RWPE2 (cell line): ENCODE measurements at regions not wholly inside any gene's neighbourhood (a gene's known extent, or its start where the extent isn't known, plus 50 kb on each side); places are given as distances from the start of the nearest gene placed in this dataset.

Experiments used
- ATAC-seq: fragments of 200-7000 bp; cut with Tn5 transposase; 3 replicates; pipeline ENCODE4 v1.9.1; 2021; ENCODE audit warnings: low read depth
- DNase-seq: peaks from one replicate; pipeline ENCODE4 v3.0.0-alpha.2; 2020; ENCODE audit warnings: low spot score
- H3K27ac ChIP-seq: fragments of 450-650 bp; 2 replicates; pipeline ENCODE4 v1.5.1; 2017; ENCODE audit warnings: mild to moderate bottlenecking; ENCODE audit not compliant: poor library complexity, severe bottlenecking
- H3K27me3 ChIP-seq: fragments of 250-450 bp; sonication (Bioruptor Pico); 2 replicates; pipeline ENCODE4 v1.5.1; 2021; ENCODE audit warnings: mild to moderate bottlenecking, moderate library complexity; ENCODE audit not compliant: insufficient read depth, poor library complexity, severe bottlenecking
- H3K36me3 ChIP-seq: fragments of 250-450 bp; sonication (Bioruptor Pico); 2 replicates; pipeline ENCODE4 v1.5.1; 2020; ENCODE audit warnings: low read depth, mild to moderate bottlenecking, moderate library complexity
- H3K4me1 ChIP-seq: fragments of 250-450 bp; sonication (Bioruptor Pico); 2 replicates; pipeline ENCODE4 v1.5.1; 2021; ENCODE audit warnings: mild to moderate bottlenecking, moderate library complexity; ENCODE audit not compliant: insufficient read depth, poor library complexity, severe bottlenecking
- H3K4me3 ChIP-seq: fragments of 250-450 bp; sonication (Bioruptor Pico); 2 replicates; pipeline ENCODE4 v1.5.1; 2021; ENCODE audit warnings: mild to moderate bottlenecking, moderate library complexity; ENCODE audit not compliant: severe bottlenecking
- H3K9me3 ChIP-seq: fragments of 250-450 bp; sonication (Bioruptor Pico); 2 replicates; pipeline ENCODE4 v1.5.1; 2021; ENCODE audit warnings: mild to moderate bottlenecking, moderate library complexity; ENCODE audit not compliant: severe bottlenecking
- TF ChIP-seq, protein P1 (sequence below): fragments of 450-650 bp; IDR thresholded peaks from one replicate; pipeline ENCODE4 v1.5.1; 2017; ENCODE audit warnings: mild to moderate bottlenecking, moderate library complexity; ENCODE audit not compliant: poor library complexity, severe bottlenecking

- Histone ChIP-seq H3K4me1 (no peaks in the 10 kb centered on the region), H3K36me3 (no peaks in the 10 kb centered on the region), H3K4me3 (no peak overlapping the region), H3K27ac (no peak overlapping the region), H3K27me3 (no peaks in the 10 kb centered on the region), H3K9me3 (no peaks in the 10 kb centered on the region)
- DNase-seq = no peak
- ATAC-seq = no peak
- TF ChIP-seq, protein P1, sequence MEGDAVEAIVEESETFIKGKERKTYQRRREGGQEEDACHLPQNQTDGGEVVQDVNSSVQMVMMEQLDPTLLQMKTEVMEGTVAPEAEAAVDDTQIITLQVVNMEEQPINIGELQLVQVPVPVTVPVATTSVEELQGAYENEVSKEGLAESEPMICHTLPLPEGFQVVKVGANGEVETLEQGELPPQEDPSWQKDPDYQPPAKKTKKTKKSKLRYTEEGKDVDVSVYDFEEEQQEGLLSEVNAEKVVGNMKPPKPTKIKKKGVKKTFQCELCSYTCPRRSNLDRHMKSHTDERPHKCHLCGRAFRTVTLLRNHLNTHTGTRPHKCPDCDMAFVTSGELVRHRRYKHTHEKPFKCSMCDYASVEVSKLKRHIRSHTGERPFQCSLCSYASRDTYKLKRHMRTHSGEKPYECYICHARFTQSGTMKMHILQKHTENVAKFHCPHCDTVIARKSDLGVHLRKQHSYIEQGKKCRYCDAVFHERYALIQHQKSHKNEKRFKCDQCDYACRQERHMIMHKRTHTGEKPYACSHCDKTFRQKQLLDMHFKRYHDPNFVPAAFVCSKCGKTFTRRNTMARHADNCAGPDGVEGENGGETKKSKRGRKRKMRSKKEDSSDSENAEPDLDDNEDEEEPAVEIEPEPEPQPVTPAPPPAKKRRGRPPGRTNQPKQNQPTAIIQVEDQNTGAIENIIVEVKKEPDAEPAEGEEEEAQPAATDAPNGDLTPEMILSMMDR = no peak
These were observed 1292.6 kb upstream of the MAP3K7 start for GRCh38 chr6:91879386-91879995.

- Histone ChIP-seq H3K27ac (no peak overlapping the region), H3K4me1 (no peaks in the 10 kb centered on the region), H3K4me3 (no peak overlapping the region), H3K27me3 (no peaks in the 10 kb centered on the region), H3K36me3 (no peaks in the 10 kb centered on the region), H3K9me3 (no peaks in the 10 kb centered on the region)
- no peak for DNase-seq
- TF ChIP-seq, protein P1 = no peak
- ATAC-seq = no peak
These were observed 1291.1 kb upstream of the MAP3K7 start for GRCh38 chr6:91877994-91878393.

GRCh38 chr6:91874971-91875370, 1288.1 kb upstream of the MAP3K7 start:
- Histone ChIP-seq H3K4me1 (no peaks in the 10 kb centered on the region), H3K4me3 (no peak overlapping the region), H3K36me3 (no peaks in the 10 kb centered on the region), H3K27me3 (no peaks in the 10 kb centered on the region), H3K27ac (no peak overlapping the region), H3K9me3 (no peaks in the 10 kb centered on the region)
- DNase-seq (no peak), ATAC-seq (no peak)
- TF ChIP-seq, protein P1 = no peak

DNA sequence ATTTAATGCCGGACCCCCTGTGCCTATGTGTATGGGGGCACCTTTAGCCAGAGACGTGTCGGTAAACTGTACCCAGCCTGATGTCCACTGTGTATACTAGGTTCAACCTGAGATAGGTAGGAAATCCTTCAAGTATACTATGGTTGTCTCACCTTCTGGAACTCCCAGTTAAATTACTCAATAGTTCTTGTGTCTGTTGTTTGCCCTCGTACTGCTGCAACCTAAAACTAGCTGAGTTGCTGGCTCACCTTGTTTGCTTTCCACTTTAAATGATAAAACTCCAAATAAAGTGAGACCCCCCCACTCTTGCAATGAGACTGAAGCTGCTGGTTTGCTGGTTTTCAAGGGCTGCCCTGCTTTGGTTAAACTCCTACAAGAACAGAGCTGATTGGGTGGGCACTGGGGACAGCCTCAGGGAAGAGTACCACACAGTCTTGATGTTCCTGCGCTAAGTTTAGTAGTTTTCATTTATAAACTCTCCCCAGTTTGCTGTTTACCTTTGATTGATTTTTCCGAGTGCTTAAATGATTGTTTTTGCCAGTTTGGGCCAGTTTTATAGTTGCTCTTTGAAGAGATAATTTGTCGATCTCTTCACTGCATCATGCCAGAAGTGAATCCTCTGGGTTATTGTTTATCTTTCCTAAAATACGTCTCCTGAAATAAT, 1281.8 kb upstream of the MAP3K7 start:
- no peak for DNase-seq
- H3K9me3 ChIP-seq = no peaks in the 10 kb centered on the region
- no peaks in the 10 kb centered on the region for H3K27me3 ChIP-seq
- H3K27ac ChIP-seq = no peak overlapping the region
- no peak overlapping the region for H3K4me3 ChIP-seq
- no peaks in the 10 kb centered on the region for H3K4me1 ChIP-seq
- H3K36me3 ChIP-seq = no peaks in the 10 kb centered on the region
- TF ChIP-seq, protein P1 = no peak
- ATAC-seq = no peak

DNA sequence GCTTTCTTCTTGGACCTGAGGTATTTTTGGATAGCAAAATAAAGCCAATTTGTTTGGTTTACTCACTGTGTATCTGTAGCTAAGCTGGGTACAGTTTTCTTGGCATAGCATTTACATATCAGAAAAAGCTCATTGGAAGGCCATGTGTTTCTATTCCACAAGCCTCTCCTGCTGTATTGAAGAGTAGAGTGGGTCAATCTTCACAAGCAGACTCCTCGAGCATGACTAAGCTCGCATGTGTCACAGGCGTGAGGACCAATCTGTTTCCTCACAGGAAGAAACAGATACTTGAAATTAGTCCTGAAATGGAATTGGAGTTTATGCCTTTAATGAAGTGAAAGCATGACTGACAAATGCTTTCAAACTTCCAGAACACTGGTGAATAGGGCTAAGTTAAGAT, 1279.0 kb upstream of the MAP3K7 start:
- ATAC-seq (no peak), DNase-seq (no peak)
- Histone ChIP-seq H3K4me3 (no peak overlapping the region), H3K4me1 (no peaks in the 10 kb centered on the region), H3K9me3 (no peaks in the 10 kb centered on the region), H3K27me3 (no peaks in the 10 kb centered on the region), H3K36me3 (no peaks in the 10 kb centered on the region), H3K27ac (no peak overlapping the region)
- TF ChIP-seq, protein P1 = no peak
